ENCODE measurements at regions not wholly inside any gene's neighbourhood (a gene's known extent, or its start where the extent isn't known, plus 50 kb on each side); places are given as distances from the start of the nearest gene placed in this dataset.

DNA sequence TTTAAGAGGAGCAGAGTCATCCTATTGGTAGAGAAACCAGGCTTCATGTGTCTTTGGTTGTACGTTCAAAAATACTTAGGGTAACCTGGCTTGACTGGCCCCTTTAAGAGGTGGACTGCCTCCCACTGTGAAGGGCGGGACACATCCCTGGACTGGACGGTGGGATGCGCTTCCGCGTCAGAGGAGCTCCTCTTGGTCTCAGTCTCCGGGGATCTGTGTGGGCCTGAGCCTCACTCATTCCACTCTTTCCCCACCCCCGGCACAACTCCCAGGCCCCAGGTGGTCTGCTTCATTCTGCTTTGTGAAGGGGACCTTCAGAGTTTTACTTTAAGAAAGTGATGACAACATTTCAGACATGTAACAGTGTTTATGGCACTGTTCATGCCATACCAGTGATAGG lies 601.1 kb downstream of the IRX1 start:
- TF ChIP-seq, protein P1, sequence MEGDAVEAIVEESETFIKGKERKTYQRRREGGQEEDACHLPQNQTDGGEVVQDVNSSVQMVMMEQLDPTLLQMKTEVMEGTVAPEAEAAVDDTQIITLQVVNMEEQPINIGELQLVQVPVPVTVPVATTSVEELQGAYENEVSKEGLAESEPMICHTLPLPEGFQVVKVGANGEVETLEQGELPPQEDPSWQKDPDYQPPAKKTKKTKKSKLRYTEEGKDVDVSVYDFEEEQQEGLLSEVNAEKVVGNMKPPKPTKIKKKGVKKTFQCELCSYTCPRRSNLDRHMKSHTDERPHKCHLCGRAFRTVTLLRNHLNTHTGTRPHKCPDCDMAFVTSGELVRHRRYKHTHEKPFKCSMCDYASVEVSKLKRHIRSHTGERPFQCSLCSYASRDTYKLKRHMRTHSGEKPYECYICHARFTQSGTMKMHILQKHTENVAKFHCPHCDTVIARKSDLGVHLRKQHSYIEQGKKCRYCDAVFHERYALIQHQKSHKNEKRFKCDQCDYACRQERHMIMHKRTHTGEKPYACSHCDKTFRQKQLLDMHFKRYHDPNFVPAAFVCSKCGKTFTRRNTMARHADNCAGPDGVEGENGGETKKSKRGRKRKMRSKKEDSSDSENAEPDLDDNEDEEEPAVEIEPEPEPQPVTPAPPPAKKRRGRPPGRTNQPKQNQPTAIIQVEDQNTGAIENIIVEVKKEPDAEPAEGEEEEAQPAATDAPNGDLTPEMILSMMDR (tag by site-specific recombination; IDR thresholded peaks at IDR 0.05) = no peak
- TF ChIP-seq ZNF549 (tag by site-specific recombination; IDR thresholded peaks at IDR 0.05) = no peak
- TF ChIP-seq ZNF629 (tag by site-specific recombination; IDR thresholded peaks at IDR 0.05) = no peak
- TF ChIP-seq ZBTB1 (tag by site-specific recombination; IDR thresholded peaks at IDR 0.05) = no peak
- no peak for TF ChIP-seq TCF7L2 (IDR thresholded peaks at IDR 0.05; ENCODE audit: borderline replicate concordance, low read depth, low read length)
- TF ChIP-seq, protein P2, sequence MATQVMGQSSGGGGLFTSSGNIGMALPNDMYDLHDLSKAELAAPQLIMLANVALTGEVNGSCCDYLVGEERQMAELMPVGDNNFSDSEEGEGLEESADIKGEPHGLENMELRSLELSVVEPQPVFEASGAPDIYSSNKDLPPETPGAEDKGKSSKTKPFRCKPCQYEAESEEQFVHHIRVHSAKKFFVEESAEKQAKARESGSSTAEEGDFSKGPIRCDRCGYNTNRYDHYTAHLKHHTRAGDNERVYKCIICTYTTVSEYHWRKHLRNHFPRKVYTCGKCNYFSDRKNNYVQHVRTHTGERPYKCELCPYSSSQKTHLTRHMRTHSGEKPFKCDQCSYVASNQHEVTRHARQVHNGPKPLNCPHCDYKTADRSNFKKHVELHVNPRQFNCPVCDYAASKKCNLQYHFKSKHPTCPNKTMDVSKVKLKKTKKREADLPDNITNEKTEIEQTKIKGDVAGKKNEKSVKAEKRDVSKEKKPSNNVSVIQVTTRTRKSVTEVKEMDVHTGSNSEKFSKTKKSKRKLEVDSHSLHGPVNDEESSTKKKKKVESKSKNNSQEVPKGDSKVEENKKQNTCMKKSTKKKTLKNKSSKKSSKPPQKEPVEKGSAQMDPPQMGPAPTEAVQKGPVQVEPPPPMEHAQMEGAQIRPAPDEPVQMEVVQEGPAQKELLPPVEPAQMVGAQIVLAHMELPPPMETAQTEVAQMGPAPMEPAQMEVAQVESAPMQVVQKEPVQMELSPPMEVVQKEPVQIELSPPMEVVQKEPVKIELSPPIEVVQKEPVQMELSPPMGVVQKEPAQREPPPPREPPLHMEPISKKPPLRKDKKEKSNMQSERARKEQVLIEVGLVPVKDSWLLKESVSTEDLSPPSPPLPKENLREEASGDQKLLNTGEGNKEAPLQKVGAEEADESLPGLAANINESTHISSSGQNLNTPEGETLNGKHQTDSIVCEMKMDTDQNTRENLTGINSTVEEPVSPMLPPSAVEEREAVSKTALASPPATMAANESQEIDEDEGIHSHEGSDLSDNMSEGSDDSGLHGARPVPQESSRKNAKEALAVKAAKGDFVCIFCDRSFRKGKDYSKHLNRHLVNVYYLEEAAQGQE (tag by site-specific recombination; IDR thresholded peaks at IDR 0.05) = no peak
- TF ChIP-seq, protein P3, sequence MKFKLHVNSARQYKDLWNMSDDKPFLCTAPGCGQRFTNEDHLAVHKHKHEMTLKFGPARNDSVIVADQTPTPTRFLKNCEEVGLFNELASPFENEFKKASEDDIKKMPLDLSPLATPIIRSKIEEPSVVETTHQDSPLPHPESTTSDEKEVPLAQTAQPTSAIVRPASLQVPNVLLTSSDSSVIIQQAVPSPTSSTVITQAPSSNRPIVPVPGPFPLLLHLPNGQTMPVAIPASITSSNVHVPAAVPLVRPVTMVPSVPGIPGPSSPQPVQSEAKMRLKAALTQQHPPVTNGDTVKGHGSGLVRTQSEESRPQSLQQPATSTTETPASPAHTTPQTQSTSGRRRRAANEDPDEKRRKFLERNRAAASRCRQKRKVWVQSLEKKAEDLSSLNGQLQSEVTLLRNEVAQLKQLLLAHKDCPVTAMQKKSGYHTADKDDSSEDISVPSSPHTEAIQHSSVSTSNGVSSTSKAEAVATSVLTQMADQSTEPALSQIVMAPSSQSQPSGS (tag by site-specific recombination; IDR thresholded peaks at IDR 0.05; ENCODE audit: low read depth) = no peak
- TF ChIP-seq, protein P4, sequence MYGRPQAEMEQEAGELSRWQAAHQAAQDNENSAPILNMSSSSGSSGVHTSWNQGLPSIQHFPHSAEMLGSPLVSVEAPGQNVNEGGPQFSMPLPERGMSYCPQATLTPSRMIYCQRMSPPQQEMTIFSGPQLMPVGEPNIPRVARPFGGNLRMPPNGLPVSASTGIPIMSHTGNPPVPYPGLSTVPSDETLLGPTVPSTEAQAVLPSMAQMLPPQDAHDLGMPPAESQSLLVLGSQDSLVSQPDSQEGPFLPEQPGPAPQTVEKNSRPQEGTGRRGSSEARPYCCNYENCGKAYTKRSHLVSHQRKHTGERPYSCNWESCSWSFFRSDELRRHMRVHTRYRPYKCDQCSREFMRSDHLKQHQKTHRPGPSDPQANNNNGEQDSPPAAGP (tag by site-specific recombination; IDR thresholded peaks at IDR 0.05) = no peak
